ENCODE measurements at regions not wholly inside any gene's neighbourhood (a gene's known extent, or its start where the extent isn't known, plus 50 kb on each side); places are given as distances from the start of the nearest gene placed in this dataset.

DNA sequence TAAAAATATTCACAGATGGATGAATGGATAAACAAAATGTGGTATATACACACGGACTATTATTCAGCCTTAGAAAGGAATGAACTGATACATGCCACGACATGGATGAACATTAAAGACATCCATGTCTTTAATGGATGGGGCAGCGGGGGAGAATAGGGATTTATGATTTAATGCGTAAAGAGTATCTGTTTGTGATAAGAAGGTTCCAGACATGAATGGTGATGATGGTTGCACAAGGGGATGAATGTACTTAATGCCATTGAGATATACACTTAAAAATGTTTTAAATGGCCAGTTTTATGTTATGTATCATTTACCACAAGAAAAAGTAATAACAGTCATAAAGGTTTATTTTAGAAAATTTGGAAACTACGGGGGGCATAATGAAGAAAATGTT is 108.6 kb upstream of the WLS start:
- Histone ChIP-seq H3K36me3 (replicated peaks in 1 of 2; ENCODE audit: control extremely low read depth in 1 of 2, control insufficient read depth in 1 of 2, extremely low read depth in 1 of 2, insufficient read depth in 2 of 2, low read length in 1 of 2) (no peaks in the 10 kb centered on the region), H3K9me3 (ENCODE audit: control extremely low read depth in 1 of 3, control insufficient read depth in 2 of 3, insufficient read depth in 1 of 3, low read length in 2 of 3) (no peaks in the 10 kb centered on the region), H3K4me3 (ENCODE audit: control extremely low read depth in 1 of 5, extremely low read depth in 1 of 5, insufficient read depth in 1 of 5, low read depth in 2 of 5, low read length in 4 of 5) (no peak overlapping the region), H3K79me2 (ENCODE audit: control insufficient read depth, insufficient read depth, low read length) (no peaks in the 10 kb centered on the region), H4K20me1 (ENCODE audit: control insufficient read depth, insufficient read depth, low read length, poor library complexity, severe bottlenecking) (no peaks in the 10 kb centered on the region), H3K27ac (ENCODE audit: low read length in 2 of 2) (no peak overlapping the region), H3K4me1 (ENCODE audit: control insufficient read depth in 2 of 2, insufficient read depth in 2 of 2, low read length in 2 of 2) (no peaks in the 10 kb centered on the region), H3K27me3 (replicated peaks in 1 of 4; ENCODE audit: control extremely low read depth in 1 of 4, control insufficient read depth in 3 of 4, insufficient read depth in 4 of 4, low read length in 3 of 4) (peaks cover 0 to 4% (median 3%) of the 10 kb centered on the region in 4 experiments), H2AFZ (ENCODE audit: insufficient read depth, low read depth, low read length, poor library complexity, severe bottlenecking) (no peak overlapping the region), H3K4me2 (replicated peaks; ENCODE audit: low read depth, low read length, poor library complexity, severe bottlenecking) (no peak overlapping the region), H3K9ac (ENCODE audit: low read length) (no peak overlapping the region)
- WGBS (ENCODE audit: insufficient coverage), result 100% methylated on average over 2 of the region's 5 CpGs
- H3K4me1 Mint-ChIP-seq, result peaks cover 1% of the 10 kb centered on the region
- no peak overlapping the region for H3K4me3 Mint-ChIP-seq
- CTCF ChIA-PET, result no interaction called here
- peaks cover 35% of the 10 kb centered on the region for H3K27me3 Mint-ChIP-seq
- no peak for ATAC-seq (ENCODE audit: low read depth)
- no peak overlapping the region for H3K27ac Mint-ChIP-seq
- intact Hi-C loops (cut with micrococcal nuclease), result loop anchor here (10.0 kb wide), 1 partner anchor 216 kb away; no protein-coding TSS in a partner anchor
- DNase-seq, result no peak
- no peak for TF ChIP-seq CTCF (IDR thresholded peaks at IDR 0.05)
- TF ChIP-seq EZH2 (IDR thresholded peaks at IDR 0.05; ENCODE audit: borderline replicate concordance, insufficient read depth, low read depth, low read length, poor library complexity, severe bottlenecking), result no peak
- POLR2A ChIA-PET, result no interaction called here
- H3K9me3 Mint-ChIP-seq (ENCODE audit: insufficient read depth), result no peaks in the 10 kb centered on the region

GRCh38 chr1:68339505-68339904 is 107.2 kb upstream of the WLS start:
- DNase-seq, result no peak
- H3K4me1 Mint-ChIP-seq, result no peaks in the 10 kb centered on the region
- POLR2A ChIA-PET, result no interaction called here

More at GRCh38 chr1:68339505-68339904, 107.2 kb upstream of the WLS start:
- H3K9me3 ChIP-seq (ENCODE audit: control extremely low read depth in 1 of 3, control insufficient read depth in 2 of 3, insufficient read depth in 1 of 3, low read length in 2 of 3), result no peaks in the 10 kb centered on the region
- H3K27ac ChIP-seq (ENCODE audit: low read length in 2 of 2), result no peak overlapping the region
- Mint-ChIP-seq H3K9me3 (ENCODE audit: insufficient read depth) (no peaks in the 10 kb centered on the region), H3K27ac (no peak overlapping the region), H3K4me3 (no peak overlapping the region), H3K27me3 (peaks cover 42% of the 10 kb centered on the region)
- no peaks in the 10 kb centered on the region for H3K36me3 ChIP-seq (replicated peaks in 1 of 2; ENCODE audit: control extremely low read depth in 1 of 2, control insufficient read depth in 1 of 2, extremely low read depth in 1 of 2, insufficient read depth in 2 of 2, low read length in 1 of 2)
- no peak for ATAC-seq (ENCODE audit: low read depth)
- H3K4me3 ChIP-seq (ENCODE audit: control extremely low read depth in 1 of 5, extremely low read depth in 1 of 5, insufficient read depth in 1 of 5, low read depth in 2 of 5, low read length in 4 of 5), result no peak overlapping the region
- no peaks in the 10 kb centered on the region for H3K79me2 ChIP-seq (ENCODE audit: control insufficient read depth, insufficient read depth, low read length)
- no peak overlapping the region for H2AFZ ChIP-seq (ENCODE audit: insufficient read depth, low read depth, low read length, poor library complexity, severe bottlenecking)
- no peak overlapping the region for H3K9ac ChIP-seq (ENCODE audit: low read length)
- no peaks in the 10 kb centered on the region for H3K4me1 ChIP-seq (ENCODE audit: control insufficient read depth in 2 of 2, insufficient read depth in 2 of 2, low read length in 2 of 2)
- H3K27me3 ChIP-seq (replicated peaks in 1 of 4; ENCODE audit: control extremely low read depth in 1 of 4, control insufficient read depth in 3 of 4, insufficient read depth in 4 of 4, low read length in 3 of 4), result peaks cover 0 to 4% (median 3%) of the 10 kb centered on the region in 4 experiments
- intact Hi-C loops (cut with micrococcal nuclease), result no loop called here
- no peak overlapping the region for H3K4me2 ChIP-seq (replicated peaks; ENCODE audit: low read depth, low read length, poor library complexity, severe bottlenecking)
- CTCF ChIA-PET, result no interaction called here
- TF ChIP-seq CTCF (IDR thresholded peaks at IDR 0.05) (no peak), EZH2 (IDR thresholded peaks at IDR 0.05; ENCODE audit: borderline replicate concordance, insufficient read depth, low read depth, low read length, poor library complexity, severe bottlenecking) (no peak)
- H4K20me1 ChIP-seq (ENCODE audit: control insufficient read depth, insufficient read depth, low read length, poor library complexity, severe bottlenecking), result no peaks in the 10 kb centered on the region

Measured in B cell (primary cell).